ENCODE measurements at regions not wholly inside any gene's neighbourhood (a gene's known extent, or its start where the extent isn't known, plus 50 kb on each side); places are given as distances from the start of the nearest gene placed in this dataset.

- no peak for DNase-seq (ENCODE audit: low spot score)
- no peak for FAIRE-seq
Measured at GRCh38 chr10:2475711-2476217, 591.6 kb upstream of the PFKP start.

- no peak for FAIRE-seq
Measured at GRCh38 chr10:2471811-2472210, 595.5 kb upstream of the PFKP start.

GRCh38 chr10:2469802-2470201 lies 597.5 kb upstream of the PFKP start:
- no peak for FAIRE-seq
- no peak for DNase-seq (ENCODE audit: low spot score)

More at GRCh38 chr10:2471811-2472210, 595.5 kb upstream of the PFKP start:
- no peak for DNase-seq (ENCODE audit: low spot score)

- no peak for FAIRE-seq
- DNase-seq (ENCODE audit: low spot score) = no peak
Measured at GRCh38 chr10:2464483-2464882, 602.9 kb upstream of the PFKP start.

- DNase-seq (ENCODE audit: low spot score) (no peak), FAIRE-seq (no peak)
Measured at GRCh38 chr10:2463316-2463715, 604.0 kb upstream of the PFKP start.

- no peak for FAIRE-seq
- DNase-seq (ENCODE audit: low spot score) = no peak
Measured at GRCh38 chr10:2462581-2462980, 604.8 kb upstream of the PFKP start.

GRCh38 chr10:2460812-2461211 lies 606.5 kb upstream of the PFKP start:
- DNase-seq (ENCODE audit: low spot score) = no peak
- FAIRE-seq = no peak

- FAIRE-seq = no peak
- DNase-seq (ENCODE audit: low spot score) = no peak
Measured at GRCh38 chr10:2459713-2460112, 607.6 kb upstream of the PFKP start.

- FAIRE-seq = no peak
Measured at GRCh38 chr10:2456834-2457233, 610.5 kb upstream of the PFKP start.

GRCh38 chr10:2445370-2445769 lies 622.0 kb upstream of the PFKP start:
- DNase-seq (ENCODE audit: low spot score) (no peak), FAIRE-seq (no peak)

More at GRCh38 chr10:2456834-2457233, 610.5 kb upstream of the PFKP start:
- no peak for DNase-seq (ENCODE audit: low spot score)

- DNase-seq (ENCODE audit: low spot score) (no peak), FAIRE-seq (no peak)
Measured at GRCh38 chr10:2439983-2440382, 627.4 kb upstream of the PFKP start.

GRCh38 chr10:2439000-2439399 lies 628.3 kb upstream of the PFKP start:
- DNase-seq (ENCODE audit: low spot score) = no peak
- FAIRE-seq = no peak

- FAIRE-seq = no peak
- no peak for DNase-seq (ENCODE audit: low spot score)
Measured at GRCh38 chr10:2438248-2438939, 629.0 kb upstream of the PFKP start.

GRCh38 chr10:2436933-2437332 lies 630.4 kb upstream of the PFKP start:
- FAIRE-seq (no peak), DNase-seq (ENCODE audit: low spot score) (no peak)

- DNase-seq (ENCODE audit: low spot score) (no peak), FAIRE-seq (no peak)
Measured at GRCh38 chr10:2431961-2432360, 635.4 kb upstream of the PFKP start.

- DNase-seq (ENCODE audit: low spot score) (no peak), FAIRE-seq (no peak)
Measured at GRCh38 chr10:2427412-2427811, 639.9 kb upstream of the PFKP start.

- DNase-seq (ENCODE audit: low spot score) = no peak
- FAIRE-seq = no peak
Measured at GRCh38 chr10:2425320-2425719, 642.0 kb upstream of the PFKP start.

GRCh38 chr10:2414562-2414961 lies 652.8 kb upstream of the PFKP start:
- no peak for FAIRE-seq

GRCh38 chr10:2414039-2414438 lies 653.3 kb upstream of the PFKP start:
- DNase-seq (ENCODE audit: low spot score) (no peak), FAIRE-seq (no peak)

More at GRCh38 chr10:2414562-2414961, 652.8 kb upstream of the PFKP start:
- no peak for DNase-seq (ENCODE audit: low spot score)

- no peak for DNase-seq (ENCODE audit: low spot score)
- FAIRE-seq = no peak
Measured at GRCh38 chr10:2410049-2410448, 657.3 kb upstream of the PFKP start.

- FAIRE-seq = no peak
- DNase-seq (ENCODE audit: low spot score) = no peak
Measured at GRCh38 chr10:2401459-2401858, 664.1 kb upstream of the ADARB2 start.

GRCh38 chr10:2399482-2399881 lies 662.2 kb upstream of the ADARB2 start:
- FAIRE-seq (no peak), DNase-seq (ENCODE audit: low spot score) (no peak)

- DNase-seq (ENCODE audit: low spot score) = peak; percentile 13
- FAIRE-seq = peak; percentile 100
Measured at GRCh38 chr10:2392145-2392812, 655.0 kb upstream of the ADARB2 start.

All from urothelium cell line (cell line).